K562 (cell line): ENCODE measurements at regions not wholly inside any gene's neighbourhood (a gene's known extent, or its start where the extent isn't known, plus 50 kb on each side); places are given as distances from the start of the nearest gene placed in this dataset.

ENCODE experiments used
- ATAC-seq: fragments of 200-7000 bp; cut with Tn5 transposase; 3 replicates; pipeline ENCODE4 v1.9.1; 2020; ENCODE audit warnings: moderate library complexity
- BruUV-seq: library from RNA; stranded (reverse); fragments of 400-500 nt; replicated peaks from 2 replicates; lab custom pipeline; 2021; lab: Mats Ljungman, UMichigan
- CTCF ChIA-PET: fragments of 300-600 bp; formaldehyde crosslinking; extraction: SDS; loops from one replicate; lab custom pipeline; 2021; ENCODE audit warnings: low intra/inter-chr PET ratio; lab: Yijun Ruan, JAX
- POLR2A ChIA-PET: fragments of 300-600, 350-650 bp; sonication (Branson Sonifier 250); formaldehyde crosslinking; extraction: SDS; loops from one replicate; lab custom pipeline; 2021; ENCODE audit warnings: antibody characterized with exemption, inconsistent platforms; lab: Yijun Ruan, JAX
- DNase-seq, 4 experiments: peaks; one replicate each; pipeline versions ENCODE4 v3.0.0 to v3.0.0-alpha.2; 2011 to 2018; ENCODE audit warnings: low spot score in 3 of 4, mixed read lengths in 3 of 4; ENCODE audit errors: extremely low read depth in 1 of 4
- FAIRE-seq: peaks from 2 replicates; lab custom pipeline; 2011; peaks lifted over from hg19 to GRCh38; lab: Jason Lieb, UNC
- H2AFZ ChIP-seq: 2 replicates; pipeline ENCODE4 v1.6.0; 2011; ENCODE audit warnings: low read depth, low read length, control low read depth, inconsistent platforms
- H3K27ac ChIP-seq: fragments of 200-600 bp; 3 replicates; pipeline ENCODE4 v1.8.0; 2011; ENCODE audit warnings: low read depth, mild to moderate bottlenecking, control low read depth, inconsistent platforms, low read length, moderate library complexity, mixed read lengths; ENCODE audit errors: extremely low read depth
- H3K27me3 ChIP-seq, 2 experiments: fragments of 300-600 bp in 1 of 2; 2 replicates in 1 of 2; 3 replicates in 1 of 2; pipeline versions ENCODE4 v1.6.0 to v1.8.0; 2011; ENCODE audit warnings: inconsistent platforms in 2 of 2, low read length in 2 of 2, mild to moderate bottlenecking in 1 of 2, mixed read lengths in 1 of 2, moderate library complexity in 1 of 2; ENCODE audit not compliant: control insufficient read depth in 2 of 2, insufficient read depth in 2 of 2
- H3K36me3 ChIP-seq: fragments of 300-600 bp; 3 replicates; pipeline ENCODE4 v1.8.0; 2011; ENCODE audit warnings: mild to moderate bottlenecking, low read length, inconsistent platforms; ENCODE audit not compliant: control insufficient read depth, insufficient read depth
- H3K4me1 ChIP-seq, 2 experiments: fragments of 200-600 bp in 1 of 2; replicated peaks in 1 of 2; 2 replicates in 1 of 2; 3 replicates in 1 of 2; pipeline versions ENCODE4 v1.5.1 to v1.8.0; 2011; ENCODE audit warnings: inconsistent platforms in 2 of 2, low read length in 2 of 2, mild to moderate bottlenecking in 1 of 2, mixed read lengths in 1 of 2, moderate library complexity in 1 of 2; ENCODE audit not compliant: control insufficient read depth in 2 of 2, insufficient read depth in 2 of 2
- H3K4me2 ChIP-seq: 2 replicates; pipeline ENCODE4 v1.6.1; 2011; ENCODE audit warnings: low read length, control low read depth, inconsistent platforms, mixed read lengths; ENCODE audit not compliant: insufficient read depth
- H3K4me3 ChIP-seq: fragments of 200-600 bp; sonication (generic), shearing (Covaris generic); 2 replicates; pipeline ENCODE4 v1.5.1; 2016; ENCODE audit warnings: control low read depth, inconsistent platforms
- H3K79me2 ChIP-seq: fragments of 200-600 bp; 3 replicates; pipeline ENCODE4 v1.8.0; 2011; ENCODE audit warnings: low read length, inconsistent platforms; ENCODE audit not compliant: control insufficient read depth, insufficient read depth
- H3K9ac ChIP-seq, 2 experiments: 2 replicates each; pipeline versions ENCODE4 v1.6.0 to v1.6.1; 2011; ENCODE audit warnings: low read depth in 2 of 2, low read length in 2 of 2, control low read depth in 1 of 2, inconsistent platforms in 1 of 2, mild to moderate bottlenecking in 1 of 2, mixed read lengths in 1 of 2; ENCODE audit not compliant: insufficient read depth in 1 of 2
- H3K9me1 ChIP-seq: one replicate; pipeline ENCODE4 v1.6.0; 2011; ENCODE audit warnings: inconsistent platforms, mild to moderate bottlenecking, low read length, moderate library complexity; ENCODE audit not compliant: control insufficient read depth, insufficient read depth
- H3K9me3 ChIP-seq: replicated peaks from 2 replicates; pipeline ENCODE4 v1.5.1; 2011; ENCODE audit warnings: low read depth, low read length, inconsistent platforms; ENCODE audit not compliant: control insufficient read depth, insufficient read depth
- H4K20me1 ChIP-seq: replicated peaks from 2 replicates; pipeline ENCODE4 v1.6.1; 2011; ENCODE audit warnings: low read length, inconsistent platforms, mixed read lengths; ENCODE audit not compliant: control insufficient read depth, insufficient read depth
- CBX1 ChIP-seq: sonication (generic); IDR thresholded peaks from 2 replicates; pipeline ENCODE4 v1.6.1; 2016; ENCODE audit warnings: antibody characterized with exemption, low read depth, mild to moderate bottlenecking
- HNRNPL ChIP-seq: fragments of 200-400 bp; formaldehyde crosslinking; IDR thresholded peaks from 2 replicates; pipeline ENCODE4 v1.6.1; 2017; ENCODE audit warnings: low read depth, mild to moderate bottlenecking, low read length
- PRMT5 ChIP-seq: sonication (generic); formaldehyde crosslinking; IDR thresholded peaks from 2 replicates; pipeline ENCODE4 v1.5.0; 2020; ENCODE audit warnings: missing genetic modification reagents
- RHOXF2B ChIP-seq: fragments of 250-450 bp; sonication (Bioruptor Pico); conservative IDR thresholded peaks from 2 replicates; pipeline ENCODE4 v1.5.1; 2021
- TAL1 ChIP-seq: fragments of 450-650 bp; IDR thresholded peaks from 2 replicates; pipeline ENCODE4 v1.6.1; 2016; ENCODE audit warnings: mild to moderate bottlenecking
- TOE1 ChIP-seq, 2 experiments: fragments of 450-650 bp in 1 of 2; sonication (generic) in 1 of 2; formaldehyde crosslinking in 1 of 2; IDR thresholded peaks; 2 replicates each; pipeline versions ENCODE4 v1.7.1 to v1.8.0; 2016 to 2022; ENCODE audit warnings: borderline replicate concordance in 2 of 2, mild to moderate bottlenecking in 2 of 2, antibody characterized with exemption in 1 of 2, inconsistent platforms in 1 of 2, low read depth in 1 of 2, missing genetic modification reagents in 1 of 2, moderate library complexity in 1 of 2
- ZNF224 ChIP-seq: sonication (generic); formaldehyde crosslinking; IDR thresholded peaks from 2 replicates; pipeline ENCODE4 v1.8.0; 2022; ENCODE audit warnings: mild to moderate bottlenecking, missing genetic modification reagents
- ZNF232 ChIP-seq: sonication (generic); formaldehyde crosslinking; IDR thresholded peaks from 2 replicates; pipeline ENCODE4 v1.8.0; 2022; ENCODE audit warnings: mild to moderate bottlenecking, missing genetic modification reagents
- ZNF316 ChIP-seq: fragments of 450-650 bp; IDR thresholded peaks from 2 replicates; pipeline ENCODE4 v1.6.1; 2016
- ZNF384 ChIP-seq: IDR thresholded peaks from 2 replicates; pipeline ENCODE4 v1.6.1; 2012; ENCODE audit warnings: low read depth, low read length, improper control_type of control experiment
- WGBS: fragments of 100-300 bp; shearing (Covaris generic); methylation state at CpG from one replicate; pipeline ENCODE4 v1.1.6; 2016; ENCODE audit warnings: low coverage, mixed read lengths; ENCODE audit not compliant: insufficient coverage; ENCODE audit errors: missing lambda C conversion rate; 5-methylcytosine and 5-hydroxymethylcytosine counted together
- in situ Hi-C: fragments of 300-500 bp; cut with MboI; formaldehyde crosslinking; loops from 4 replicates; pipeline ENCODE4 v1.15.0; 2018; ENCODE audit warnings: inconsistent platforms, mixed read lengths
- intact Hi-C: fragments of 100-400 bp; cut with micrococcal nuclease; formaldehyde crosslinking; loops from 2 replicates; pipeline ENCODE4 v1.14.2; 2022
- TF ChIP-seq, protein P1 (sequence below): fragments of 250-450 bp; sonication (Bioruptor Pico); IDR thresholded peaks from 2 replicates; pipeline ENCODE4 v1.4.0; 2020; ENCODE audit warnings: mild to moderate bottlenecking, moderate library complexity

DNA sequence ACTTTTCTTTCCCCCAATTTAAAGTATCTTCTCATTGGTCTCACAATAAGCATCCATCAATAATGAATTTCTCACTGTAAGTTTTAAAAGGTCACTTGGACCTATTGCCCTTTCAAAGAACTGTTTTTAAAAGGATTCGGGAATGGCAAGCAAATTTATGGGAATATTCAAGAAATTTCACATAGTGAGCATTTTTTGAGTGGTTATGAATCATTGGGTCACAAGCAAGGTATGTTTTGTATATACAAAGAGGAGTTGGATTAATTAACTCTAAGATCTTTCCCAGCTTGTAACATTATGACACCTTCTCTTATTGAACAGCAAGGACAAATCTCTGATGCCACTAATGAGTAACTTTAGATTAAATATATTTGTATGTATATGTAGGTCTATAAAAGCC lies 165.0 kb downstream of the MOXD1 start:
- TF ChIP-seq ZNF232 (CRISPR knock-in tag) (no peak), HNRNPL (no peak), ZNF316 (0 out of 2 replicates have a peak, but pooled peaks have one; percentile 8), TAL1 (no peak)
- H3K9ac ChIP-seq: no peak overlapping the region
- BruUV-seq: no TSS peak
- H3K9me1 ChIP-seq: no peaks in the 10 kb centered on the region
- no peaks in the 10 kb centered on the region for H3K9me3 ChIP-seq
- H4K20me1 ChIP-seq: no peaks in the 10 kb centered on the region
- in situ Hi-C loops: no loop called here
- intact Hi-C loops: no loop called here
- H3K4me1 ChIP-seq: no peaks in the 10 kb centered on the region
- H3K4me3 ChIP-seq: no peak overlapping the region
- DNase-seq (no peak), FAIRE-seq (no peak), ATAC-seq (no peak)
- H3K4me2 ChIP-seq: no peak overlapping the region
- no peaks in the 10 kb centered on the region for H3K27me3 ChIP-seq
- 0% methylated on average over 1 of the region's 1 CpG for WGBS
- POLR2A ChIA-PET: no interaction called here
- H3K79me2 ChIP-seq: no peaks in the 10 kb centered on the region
- H3K27ac ChIP-seq: no peak overlapping the region
- H3K36me3 ChIP-seq: no peaks in the 10 kb centered on the region
- CTCF ChIA-PET: no interaction called here
- H2AFZ ChIP-seq: no peak overlapping the region

DNA sequence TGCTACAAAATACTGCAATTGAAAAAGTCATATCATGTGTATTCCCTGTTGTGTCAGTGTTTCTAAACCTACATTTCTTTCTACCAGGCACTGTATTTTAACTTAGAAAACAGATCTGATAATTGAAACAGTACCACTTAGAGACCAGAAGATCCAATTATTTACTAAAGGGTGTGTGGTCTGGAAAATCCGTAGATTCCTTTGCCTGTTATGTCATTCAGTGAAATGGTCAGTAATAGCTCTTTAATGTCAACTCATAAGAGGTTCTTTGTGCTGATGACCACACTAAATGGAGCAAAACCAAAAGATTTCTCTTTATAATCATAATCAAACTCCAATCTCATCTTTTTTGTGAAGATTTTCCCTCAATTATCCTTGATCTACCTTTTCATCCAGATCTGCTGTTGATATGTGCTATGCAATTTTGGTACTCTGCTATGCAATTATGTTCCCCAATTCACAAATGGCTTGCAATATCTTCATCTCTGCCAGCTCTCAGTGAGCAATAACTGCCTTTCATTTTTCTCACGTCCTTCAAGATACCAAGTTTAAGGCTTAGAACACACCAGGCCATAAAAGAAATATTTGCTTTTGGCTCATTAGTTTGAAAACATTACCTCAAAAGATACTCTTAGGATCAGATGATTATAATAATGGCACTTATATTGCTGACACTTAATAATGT lies 165.5 kb downstream of the MOXD1 start:
- no peaks in the 10 kb centered on the region for H3K9me1 ChIP-seq
- intact Hi-C loops (no loop called here), in situ Hi-C loops (no loop called here)
- no TSS peak for BruUV-seq
- no peaks in the 10 kb centered on the region for H3K27me3 ChIP-seq
- ATAC-seq (no peak), DNase-seq (no peak), FAIRE-seq (no peak)
- no peak overlapping the region for H2AFZ ChIP-seq
- CTCF ChIA-PET: no interaction called here
- POLR2A ChIA-PET: no interaction called here
- H3K27ac ChIP-seq: no peak overlapping the region
- H3K4me1 ChIP-seq: no peaks in the 10 kb centered on the region
- 3% methylated on average over 2 of the region's 2 CpGs for whole genome bisulfite sequencing
- H3K36me3 ChIP-seq: no peaks in the 10 kb centered on the region
- no peaks in the 10 kb centered on the region for H3K79me2 ChIP-seq
- no peaks in the 10 kb centered on the region for H4K20me1 ChIP-seq
- H3K9me3 ChIP-seq: no peaks in the 10 kb centered on the region
- H3K4me3 ChIP-seq: no peak overlapping the region
- no peak overlapping the region for H3K9ac ChIP-seq
- H3K4me2 ChIP-seq: no peak overlapping the region
- no peak for TF ChIP-seq RHOXF2B
- no peak for TF ChIP-seq ZNF224
- TF ChIP-seq PRMT5 (CRISPR knock-in tag): no peak
- no peak for TF ChIP-seq TOE1 (IDR thresholded peaks at IDR 0.05; ENCODE audit: borderline replicate concordance)
- TF ChIP-seq TOE1 (CRISPR knock-in tag; IDR thresholded peaks at IDR 0.05; ENCODE audit: borderline replicate concordance, low read depth): no peak
- TF ChIP-seq, protein P1, sequence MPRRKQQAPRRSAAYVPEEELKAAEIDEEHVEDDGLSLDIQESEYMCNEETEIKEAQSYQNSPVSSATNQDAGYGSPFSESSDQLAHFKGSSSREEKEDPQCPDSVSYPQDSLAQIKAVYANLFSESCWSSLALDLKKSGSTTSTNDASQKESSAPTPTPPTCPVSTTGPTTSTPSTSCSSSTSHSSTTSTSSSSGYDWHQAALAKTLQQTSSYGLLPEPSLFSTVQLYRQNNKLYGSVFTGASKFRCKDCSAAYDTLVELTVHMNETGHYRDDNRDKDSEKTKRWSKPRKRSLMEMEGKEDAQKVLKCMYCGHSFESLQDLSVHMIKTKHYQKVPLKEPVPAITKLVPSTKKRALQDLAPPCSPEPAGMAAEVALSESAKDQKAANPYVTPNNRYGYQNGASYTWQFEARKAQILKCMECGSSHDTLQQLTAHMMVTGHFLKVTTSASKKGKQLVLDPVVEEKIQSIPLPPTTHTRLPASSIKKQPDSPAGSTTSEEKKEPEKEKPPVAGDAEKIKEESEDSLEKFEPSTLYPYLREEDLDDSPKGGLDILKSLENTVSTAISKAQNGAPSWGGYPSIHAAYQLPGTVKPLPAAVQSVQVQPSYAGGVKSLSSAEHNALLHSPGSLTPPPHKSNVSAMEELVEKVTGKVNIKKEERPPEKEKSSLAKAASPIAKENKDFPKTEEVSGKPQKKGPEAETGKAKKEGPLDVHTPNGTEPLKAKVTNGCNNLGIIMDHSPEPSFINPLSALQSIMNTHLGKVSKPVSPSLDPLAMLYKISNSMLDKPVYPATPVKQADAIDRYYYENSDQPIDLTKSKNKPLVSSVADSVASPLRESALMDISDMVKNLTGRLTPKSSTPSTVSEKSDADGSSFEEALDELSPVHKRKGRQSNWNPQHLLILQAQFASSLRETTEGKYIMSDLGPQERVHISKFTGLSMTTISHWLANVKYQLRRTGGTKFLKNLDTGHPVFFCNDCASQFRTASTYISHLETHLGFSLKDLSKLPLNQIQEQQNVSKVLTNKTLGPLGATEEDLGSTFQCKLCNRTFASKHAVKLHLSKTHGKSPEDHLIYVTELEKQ: no peak
- no peak for TF ChIP-seq ZNF384
- TF ChIP-seq CBX1: no peak
